ENCODE measurements at regions not wholly inside any gene's neighbourhood (a gene's known extent, or its start where the extent isn't known, plus 50 kb on each side); places are given as distances from the start of the nearest gene placed in this dataset.

DNA sequence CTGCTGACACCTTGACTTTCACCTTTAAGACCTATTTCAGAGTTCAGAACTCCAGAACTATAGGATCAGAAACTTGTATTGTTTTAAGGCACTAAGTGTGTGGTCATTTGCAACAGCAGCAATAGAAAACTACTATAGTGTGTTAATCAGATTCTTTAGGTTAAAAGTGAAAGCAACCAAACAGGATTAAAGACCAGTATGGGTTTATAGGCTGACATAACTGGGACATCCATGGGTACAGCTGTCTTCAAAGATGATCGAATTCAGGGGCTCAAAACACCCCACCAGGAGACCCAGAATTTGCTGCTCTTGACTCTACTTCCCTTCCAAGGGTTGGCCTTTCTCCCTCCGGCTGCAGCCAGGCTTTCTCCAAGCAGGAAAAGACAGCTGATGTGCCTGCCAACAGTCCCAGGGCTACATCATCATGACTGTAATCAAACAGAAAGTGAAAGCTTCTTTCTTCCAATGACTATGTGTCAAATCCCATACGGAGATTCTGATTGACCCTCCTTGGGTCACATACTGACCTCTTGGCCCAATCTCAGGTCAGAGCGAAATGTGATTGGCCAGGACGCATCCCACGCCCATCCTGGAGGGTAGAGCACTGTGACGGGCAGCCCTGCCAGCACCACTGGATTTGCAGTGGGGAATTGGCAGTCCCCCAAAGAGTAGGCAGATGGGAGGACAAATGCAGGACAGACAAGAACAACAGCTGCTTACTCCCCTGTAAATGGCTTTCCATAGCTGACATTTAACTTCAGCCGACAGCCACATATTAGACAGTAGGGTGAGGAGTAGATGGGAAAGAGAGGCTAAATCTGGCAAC lies 51.4 kb upstream of the RNF7 start:
- no peak for TF ChIP-seq EZH2 (optimal IDR thresholded peaks at IDR 0.05; ENCODE audit: low read depth, low read length)
- TF ChIP-seq, protein P1, sequence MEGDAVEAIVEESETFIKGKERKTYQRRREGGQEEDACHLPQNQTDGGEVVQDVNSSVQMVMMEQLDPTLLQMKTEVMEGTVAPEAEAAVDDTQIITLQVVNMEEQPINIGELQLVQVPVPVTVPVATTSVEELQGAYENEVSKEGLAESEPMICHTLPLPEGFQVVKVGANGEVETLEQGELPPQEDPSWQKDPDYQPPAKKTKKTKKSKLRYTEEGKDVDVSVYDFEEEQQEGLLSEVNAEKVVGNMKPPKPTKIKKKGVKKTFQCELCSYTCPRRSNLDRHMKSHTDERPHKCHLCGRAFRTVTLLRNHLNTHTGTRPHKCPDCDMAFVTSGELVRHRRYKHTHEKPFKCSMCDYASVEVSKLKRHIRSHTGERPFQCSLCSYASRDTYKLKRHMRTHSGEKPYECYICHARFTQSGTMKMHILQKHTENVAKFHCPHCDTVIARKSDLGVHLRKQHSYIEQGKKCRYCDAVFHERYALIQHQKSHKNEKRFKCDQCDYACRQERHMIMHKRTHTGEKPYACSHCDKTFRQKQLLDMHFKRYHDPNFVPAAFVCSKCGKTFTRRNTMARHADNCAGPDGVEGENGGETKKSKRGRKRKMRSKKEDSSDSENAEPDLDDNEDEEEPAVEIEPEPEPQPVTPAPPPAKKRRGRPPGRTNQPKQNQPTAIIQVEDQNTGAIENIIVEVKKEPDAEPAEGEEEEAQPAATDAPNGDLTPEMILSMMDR (IDR thresholded peaks at IDR 0.05; ENCODE audit: low read length), result no peak
- no peak for TF ChIP-seq EZH2phosphoT487 (IDR thresholded peaks at IDR 0.05; ENCODE audit: low read length)
